ENCODE measurements at regions not wholly inside any gene's neighbourhood (a gene's known extent, or its start where the extent isn't known, plus 50 kb on each side); places are given as distances from the start of the nearest gene placed in this dataset.

GRCh38 chr11:42494459-42494858 is 817.3 kb upstream of the API5 start:
- TF ChIP-seq CTCF (IDR thresholded peaks at IDR 0.05; ENCODE audit: insufficient read depth, low read depth, low read length) (no peak), EZH2 (IDR thresholded peaks at IDR 0.05; ENCODE audit: insufficient read depth, low read length) (no peak)
